GM23338 (cell line): ENCODE measurements at regions not wholly inside any gene's neighbourhood (a gene's known extent, or its start where the extent isn't known, plus 50 kb on each side); places are given as distances from the start of the nearest gene placed in this dataset.

ENCODE experiments used
- CREB1 ChIP-seq: fragments of 250-450 bp; sonication (Bioruptor Pico); IDR thresholded peaks from 2 replicates; pipeline ENCODE4 v1.5.0; 2020; ENCODE audit warnings: low read depth, mild to moderate bottlenecking, moderate library complexity
- CTCF ChIP-seq, 2 experiments: fragments of 200-600 bp in 1 of 2; sonication (generic) in 1 of 2; conservative IDR thresholded peaks; 2 replicates each; pipeline versions ENCODE4 v1.5.1 to v1.6.1; 2016 to 2017; ENCODE audit warnings: antibody characterized with exemption in 2 of 2, low read depth in 2 of 2, mild to moderate bottlenecking in 2 of 2, moderate library complexity in 1 of 2
- EZH2 ChIP-seq: fragments of 200-600 bp; sonication (generic); IDR thresholded peaks from one replicate; pipeline ENCODE4 v1.8.0; 2017; ENCODE audit warnings: antibody characterized with exemption, mild to moderate bottlenecking, low read depth; ENCODE audit not compliant: unreplicated experiment
- EZH2phosphoT487 ChIP-seq: fragments of 200-600 bp; sonication (generic); IDR thresholded peaks from one replicate; pipeline ENCODE4 v1.8.1; 2018; ENCODE audit warnings: antibody characterized with exemption; ENCODE audit not compliant: unreplicated experiment
- JUNB ChIP-seq: IDR thresholded peaks from one replicate; pipeline ENCODE4 v1.6.1; 2016; ENCODE audit warnings: antibody characterized with exemption; ENCODE audit not compliant: unreplicated experiment
- NANOG ChIP-seq: IDR thresholded peaks from 2 replicates; pipeline ENCODE4 v1.6.1; 2016; ENCODE audit warnings: antibody characterized with exemption, borderline replicate concordance
- POLR2AphosphoS5 ChIP-seq: IDR thresholded peaks from 2 replicates; pipeline ENCODE4 v1.6.1; 2016; ENCODE audit warnings: antibody characterized with exemption, low read depth
- STAT1 ChIP-seq: IDR thresholded peaks from one replicate; pipeline ENCODE4 v1.6.1; 2016; ENCODE audit warnings: antibody characterized with exemption; ENCODE audit not compliant: unreplicated experiment
- ZNF462 ChIP-seq: fragments of 250-450 bp; sonication (Bioruptor Pico); IDR thresholded peaks from 2 replicates; pipeline ENCODE4 v1.5.0; 2020; ENCODE audit warnings: mild to moderate bottlenecking, moderate library complexity
- TF ChIP-seq, protein P1 (sequence below): IDR thresholded peaks from 2 replicates; pipeline ENCODE4 v1.6.1; 2016; ENCODE audit warnings: antibody characterized with exemption

GRCh38 chr11:114876234-114876633, 197.9 kb downstream of the NXPE2 start (continued):
- TF ChIP-seq ZNF462 (CRISPR knock-in tag) = no peak
- TF ChIP-seq STAT1 = no peak
- no peak for TF ChIP-seq NANOG
- no peak for TF ChIP-seq EZH2phosphoT487
- TF ChIP-seq CTCF (conservative IDR thresholded peaks at IDR 0.05; ENCODE audit: low read depth in 2 of 2) = no peak
- TF ChIP-seq EZH2 = no peak
- no peak for TF ChIP-seq CREB1 (CRISPR knock-in tag)
- no peak for TF ChIP-seq POLR2AphosphoS5
- TF ChIP-seq, protein P1, sequence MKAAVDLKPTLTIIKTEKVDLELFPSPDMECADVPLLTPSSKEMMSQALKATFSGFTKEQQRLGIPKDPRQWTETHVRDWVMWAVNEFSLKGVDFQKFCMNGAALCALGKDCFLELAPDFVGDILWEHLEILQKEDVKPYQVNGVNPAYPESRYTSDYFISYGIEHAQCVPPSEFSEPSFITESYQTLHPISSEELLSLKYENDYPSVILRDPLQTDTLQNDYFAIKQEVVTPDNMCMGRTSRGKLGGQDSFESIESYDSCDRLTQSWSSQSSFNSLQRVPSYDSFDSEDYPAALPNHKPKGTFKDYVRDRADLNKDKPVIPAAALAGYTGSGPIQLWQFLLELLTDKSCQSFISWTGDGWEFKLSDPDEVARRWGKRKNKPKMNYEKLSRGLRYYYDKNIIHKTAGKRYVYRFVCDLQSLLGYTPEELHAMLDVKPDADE = no peak
- TF ChIP-seq JUNB = no peak
